Stomach (tissue), 8 donors: ENCODE measurements at regions not wholly inside any gene's neighbourhood (a gene's known extent, or its start where the extent isn't known, plus 50 kb on each side); places are given as distances from the start of the nearest gene placed in this dataset.

Experiments
- DNase-seq, 2 donors: peaks; one replicate each; pipeline versions ENCODE4 v3.0.0 to v3.0.0-alpha.2; 2013 to 2019
- H3K27ac ChIP-seq, 5 donors: fragments of 200-600 bp in 4 of 5; sonication (generic) in 4 of 5; one replicate each; pipeline ENCODE4 v1.5.1; 2013 to 2019; ENCODE audit warnings: mild to moderate bottlenecking in 1 of 5, moderate library complexity in 1 of 5
- H3K27me3 ChIP-seq, 3 donors: fragments of 200-600 bp; sonication (generic); one replicate each; pipeline ENCODE4 v1.5.1; 2017 to 2019; ENCODE audit warnings: mixed run types in 1 of 3
- H3K36me3 ChIP-seq, 4 donors: fragments of 200-600 bp; sonication (generic); 1 replicate in 3 of 4; 2 replicates in 1 of 4; pipeline ENCODE4 v1.5.1; 2016 to 2019
- H3K4me1 ChIP-seq, 4 donors: fragments of 200-600 bp; sonication (generic); one replicate each; pipeline ENCODE4 v1.5.1; 2016 to 2019
- H3K4me3 ChIP-seq, 4 donors: fragments of 200-600 bp; sonication (generic) in 3 of 4; one replicate each; pipeline ENCODE4 v1.5.1; 2016 to 2019; ENCODE audit warnings: mild to moderate bottlenecking in 1 of 4
- H3K9me3 ChIP-seq, 4 donors: fragments of 200-600 bp; sonication (generic); one replicate each; pipeline ENCODE4 v1.5.1; 2016 to 2019
- EP300 ChIP-seq: sonication (generic); formaldehyde crosslinking; IDR thresholded peaks from one replicate; pipeline ENCODE4 v1.6.1; 2017; ENCODE audit warnings: antibody characterized with exemption
- POLR2A ChIP-seq, 4 donors: fragments of 450-650 bp; IDR thresholded peaks; one replicate each; pipeline ENCODE4 v1.6.1; 2016; ENCODE audit warnings: antibody characterized with exemption in 4 of 4, control low read depth in 2 of 4, mild to moderate bottlenecking in 1 of 4, moderate library complexity in 1 of 4
- POLR2AphosphoS5 ChIP-seq, 3 donors: sonication (generic); formaldehyde crosslinking; IDR thresholded peaks; one replicate each; pipeline ENCODE4 v1.6.1; 2016; ENCODE audit warnings: antibody characterized with exemption in 3 of 3
- WGBS, 5 donors: extraction: QIAGEN DNeasy Blood & Tissue Kit in 3 of 5; methylation state at CpG; one replicate each; pipeline versions ENCODE4 v1.1.5 to v1.1.7; 2013 to 2018; 5-methylcytosine and 5-hydroxymethylcytosine counted together
- intact Hi-C: fragments of 100-400 bp; cut with DNase I; formaldehyde crosslinking; loops from one replicate; pipeline ENCODE4 v1.15.1; 2023; ENCODE audit warnings: low total_unique reads
- TF ChIP-seq, protein P1 (sequence below), 7 experiments: fragments of 450-650 bp in 4 of 7; fragments of 200-600 bp in 3 of 7; sonication (generic) in 3 of 7; IDR thresholded peaks; one replicate each; pipeline ENCODE4 v1.5.1; 2016 to 2019; ENCODE audit warnings: antibody characterized with exemption in 7 of 7, control low read depth in 2 of 7, mild to moderate bottlenecking in 1 of 7
- donor health status: healthy with polysubstance abuse.
- donor health status: Bipolar disorder and iron deficiency.
- donor health status: healthy.

DNA sequence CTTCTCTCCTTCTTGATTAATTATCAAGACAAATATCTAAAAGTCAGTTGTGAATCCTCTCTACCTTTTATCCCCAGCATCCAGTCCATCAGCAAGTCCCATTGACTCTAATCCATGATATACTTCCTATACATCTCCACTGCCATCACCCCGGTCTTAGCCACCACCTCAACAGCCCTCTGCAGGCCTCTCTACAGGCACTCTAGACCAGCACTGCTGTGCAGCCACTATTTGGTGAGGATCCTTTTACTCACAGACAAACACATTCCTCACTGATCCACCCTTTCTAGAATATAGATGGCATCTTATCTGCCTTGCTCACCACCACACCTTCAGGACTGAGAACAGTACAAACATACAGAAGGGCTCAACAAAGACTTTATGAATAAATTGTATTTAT is 221.7 kb downstream of the RFC3 start:
- no peak for TF ChIP-seq POLR2A (IDR thresholded peaks at IDR 0.05)
- TF ChIP-seq, protein P1, sequence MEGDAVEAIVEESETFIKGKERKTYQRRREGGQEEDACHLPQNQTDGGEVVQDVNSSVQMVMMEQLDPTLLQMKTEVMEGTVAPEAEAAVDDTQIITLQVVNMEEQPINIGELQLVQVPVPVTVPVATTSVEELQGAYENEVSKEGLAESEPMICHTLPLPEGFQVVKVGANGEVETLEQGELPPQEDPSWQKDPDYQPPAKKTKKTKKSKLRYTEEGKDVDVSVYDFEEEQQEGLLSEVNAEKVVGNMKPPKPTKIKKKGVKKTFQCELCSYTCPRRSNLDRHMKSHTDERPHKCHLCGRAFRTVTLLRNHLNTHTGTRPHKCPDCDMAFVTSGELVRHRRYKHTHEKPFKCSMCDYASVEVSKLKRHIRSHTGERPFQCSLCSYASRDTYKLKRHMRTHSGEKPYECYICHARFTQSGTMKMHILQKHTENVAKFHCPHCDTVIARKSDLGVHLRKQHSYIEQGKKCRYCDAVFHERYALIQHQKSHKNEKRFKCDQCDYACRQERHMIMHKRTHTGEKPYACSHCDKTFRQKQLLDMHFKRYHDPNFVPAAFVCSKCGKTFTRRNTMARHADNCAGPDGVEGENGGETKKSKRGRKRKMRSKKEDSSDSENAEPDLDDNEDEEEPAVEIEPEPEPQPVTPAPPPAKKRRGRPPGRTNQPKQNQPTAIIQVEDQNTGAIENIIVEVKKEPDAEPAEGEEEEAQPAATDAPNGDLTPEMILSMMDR (IDR thresholded peaks at IDR 0.05): no peak
- TF ChIP-seq POLR2AphosphoS5 (IDR thresholded peaks at IDR 0.05): no peak
- no peak for TF ChIP-seq EP300
- H3K4me3 ChIP-seq: no peak overlapping the region
- 86 to 96% (median 92%) methylated on average over 1 of the region's 1 CpG for WGBS, 5 donors
- no peaks in the 10 kb centered on the region for H3K27me3 ChIP-seq
- intact Hi-C loops: no loop called here
- no peaks in the 10 kb centered on the region for H3K4me1 ChIP-seq
- no peaks in the 10 kb centered on the region for H3K36me3 ChIP-seq
- no peak overlapping the region for H3K27ac ChIP-seq
- no peaks in the 10 kb centered on the region for H3K9me3 ChIP-seq
- DNase-seq: no peak

DNA sequence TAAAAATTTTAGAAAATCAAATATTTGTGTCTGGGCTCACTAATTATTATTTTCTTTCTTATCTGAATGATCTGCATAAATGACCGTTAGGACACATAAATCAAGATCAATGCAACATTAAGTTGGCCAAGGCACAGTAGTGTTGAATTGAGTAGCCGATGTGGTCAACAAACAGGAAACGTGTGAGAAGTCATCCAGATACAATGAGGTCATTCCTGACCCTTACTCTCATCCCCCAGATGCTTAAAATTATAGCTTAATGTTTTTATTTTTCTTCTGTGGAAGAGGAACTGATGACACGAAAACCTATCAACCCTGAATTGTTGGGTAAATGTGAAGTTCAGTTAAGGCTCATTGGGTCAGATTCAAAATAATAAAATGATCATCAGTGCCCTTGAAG is 222.9 kb downstream of the RFC3 start:
- Histone ChIP-seq H3K4me3 (no peak overlapping the region), H3K4me1 (no peaks in the 10 kb centered on the region), H3K9me3 (no peaks in the 10 kb centered on the region), H3K27me3 (no peaks in the 10 kb centered on the region), H3K27ac (no peak overlapping the region), H3K36me3 (no peaks in the 10 kb centered on the region)
- intact Hi-C loops: no loop called here
- 66 to 75% (median 70%) methylated on average over 4 of the region's 4 CpGs for WGBS, 5 donors
- no peak for DNase-seq
- TF ChIP-seq, protein P1 (IDR thresholded peaks at IDR 0.05): no peak
- no peak for TF ChIP-seq EP300
- no peak for TF ChIP-seq POLR2A (IDR thresholded peaks at IDR 0.05)

GRCh38 chr13:34044041-34044440 is 226.1 kb downstream of the RFC3 start:
- WGBS, 5 donors: 66 to 81% (median 77%) methylated on average over 2 of the region's 2 CpGs
- Histone ChIP-seq H3K4me3 (no peak overlapping the region), H3K27ac (no peak overlapping the region), H3K9me3 (no peaks in the 10 kb centered on the region), H3K4me1 (no peaks in the 10 kb centered on the region), H3K27me3 (no peaks in the 10 kb centered on the region), H3K36me3 (no peaks in the 10 kb centered on the region)
- TF ChIP-seq, protein P1 (IDR thresholded peaks at IDR 0.05): no peak
- TF ChIP-seq EP300 (no peak), POLR2A (IDR thresholded peaks at IDR 0.05) (no peak), POLR2AphosphoS5 (IDR thresholded peaks at IDR 0.05) (no peak)
- no peak for DNase-seq
- intact Hi-C loops: no loop called here

GRCh38 chr13:34044660-34045080 is 226.7 kb downstream of the RFC3 start:
- no peak overlapping the region for H3K27ac ChIP-seq
- no peak for TF ChIP-seq POLR2AphosphoS5 (IDR thresholded peaks at IDR 0.05)
- intact Hi-C loops: no loop called here
- no peaks in the 10 kb centered on the region for H3K4me1 ChIP-seq
- H3K9me3 ChIP-seq: no peaks in the 10 kb centered on the region
- no peaks in the 10 kb centered on the region for H3K36me3 ChIP-seq
- H3K27me3 ChIP-seq: no peaks in the 10 kb centered on the region
- no peak overlapping the region for H3K4me3 ChIP-seq
- DNase-seq: no peak

- H3K4me1 ChIP-seq: no peaks in the 10 kb centered on the region
- no peaks in the 10 kb centered on the region for H3K27me3 ChIP-seq
- intact Hi-C loops: no loop called here
- H3K9me3 ChIP-seq: peaks cover 0 to 6% (median 0%) of the 10 kb centered on the region in 4 donors
- no peak for DNase-seq
- no peak overlapping the region for H3K27ac ChIP-seq
- H3K36me3 ChIP-seq: no peaks in the 10 kb centered on the region
- no peak for TF ChIP-seq POLR2A (IDR thresholded peaks at IDR 0.05)
- TF ChIP-seq, protein P1 (IDR thresholded peaks at IDR 0.05): no peak
- TF ChIP-seq EP300: no peak
- no peak for TF ChIP-seq POLR2AphosphoS5 (IDR thresholded peaks at IDR 0.05)
- no peak overlapping the region for H3K4me3 ChIP-seq
- WGBS, 5 donors: 84 to 93% (median 93%) methylated on average over 5 of the region's 5 CpGs
Measured at GRCh38 chr13:34046457-34046856, 228.5 kb downstream of the RFC3 start.
